Calu3 (cell line): ENCODE measurements at regions not wholly inside any gene's neighbourhood (a gene's known extent, or its start where the extent isn't known, plus 50 kb on each side); places are given as distances from the start of the nearest gene placed in this dataset.

Experiments used
- BruUV-seq: library from RNA; stranded (reverse); fragments of 400-500 nt; replicated peaks from 2 replicates; lab custom pipeline; 2021; lab: Mats Ljungman, UMichigan
- CTCF ChIA-PET: fragments of 300-600 bp; sonication (Branson Sonifier 250); formaldehyde crosslinking; loops from one replicate; lab custom pipeline; 2022; ENCODE audit warnings: antibody characterized with exemption; lab: Charles Lee
- DNase-seq: peaks from one replicate; pipeline ENCODE4 v3.0.0; 2022
- H3K27ac Mint-ChIP-seq: one replicate; pipeline ENCODE4 v1.8.0; 2022; ENCODE audit warnings: mixed read lengths; ENCODE audit not compliant: unreplicated experiment
- H3K27me3 Mint-ChIP-seq: one replicate; pipeline ENCODE4 v1.8.0; 2022; ENCODE audit warnings: mixed read lengths; ENCODE audit not compliant: unreplicated experiment
- H3K36me3 Mint-ChIP-seq: one replicate; pipeline ENCODE4 v1.8.0; 2022; ENCODE audit warnings: mild to moderate bottlenecking, moderate library complexity, mixed read lengths; ENCODE audit not compliant: insufficient read depth, unreplicated experiment
- H3K4me1 Mint-ChIP-seq: one replicate; pipeline ENCODE4 v1.8.0; 2022; ENCODE audit warnings: mild to moderate bottlenecking, low read depth, mixed read lengths; ENCODE audit not compliant: unreplicated experiment
- H3K4me3 Mint-ChIP-seq: one replicate; pipeline ENCODE4 v1.8.0; 2022; ENCODE audit warnings: mild to moderate bottlenecking, low read depth, moderate library complexity, mixed read lengths; ENCODE audit not compliant: unreplicated experiment
- H3K9me3 Mint-ChIP-seq: one replicate; pipeline ENCODE4 v1.8.0; 2022; ENCODE audit warnings: low read depth, mixed read lengths; ENCODE audit not compliant: unreplicated experiment
- intact Hi-C: fragments of 100-400 bp; cut with micrococcal nuclease; formaldehyde crosslinking; loops from one replicate; pipeline ENCODE4 v1.10.0; 2022; ENCODE audit not compliant: unreplicated experiment
- TF ChIP-seq, protein P1 (sequence below): fragments of 200-600 bp; IDR thresholded peaks from one replicate; pipeline ENCODE4 v1.8.0; 2022; ENCODE audit warnings: antibody characterized with exemption; ENCODE audit not compliant: unreplicated experiment

DNA sequence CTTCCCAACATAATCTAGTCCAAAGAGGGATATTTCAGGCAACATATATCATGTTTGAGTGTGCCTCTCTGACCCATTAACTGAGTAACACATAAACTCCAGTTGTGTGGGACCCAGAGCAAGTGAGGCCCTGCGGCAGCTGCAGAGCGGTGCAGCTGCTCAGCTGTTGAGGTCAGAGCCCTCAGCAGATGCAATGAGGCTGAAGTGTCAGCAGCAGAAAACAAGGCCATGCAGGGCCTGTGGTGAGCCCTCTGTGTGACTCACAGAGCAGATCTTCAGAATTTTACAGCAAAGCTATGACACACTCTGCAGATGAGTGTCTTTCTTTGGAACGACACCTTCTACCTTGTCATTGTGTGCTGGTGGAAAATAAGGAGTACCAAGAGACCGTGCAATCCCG is 168.5 kb downstream of the CBLN2 start:
- no peak overlapping the region for H3K4me3 Mint-ChIP-seq
- H3K36me3 Mint-ChIP-seq = no peaks in the 10 kb centered on the region
- no peak overlapping the region for H3K27ac Mint-ChIP-seq
- no peaks in the 10 kb centered on the region for H3K27me3 Mint-ChIP-seq
- TF ChIP-seq, protein P1, sequence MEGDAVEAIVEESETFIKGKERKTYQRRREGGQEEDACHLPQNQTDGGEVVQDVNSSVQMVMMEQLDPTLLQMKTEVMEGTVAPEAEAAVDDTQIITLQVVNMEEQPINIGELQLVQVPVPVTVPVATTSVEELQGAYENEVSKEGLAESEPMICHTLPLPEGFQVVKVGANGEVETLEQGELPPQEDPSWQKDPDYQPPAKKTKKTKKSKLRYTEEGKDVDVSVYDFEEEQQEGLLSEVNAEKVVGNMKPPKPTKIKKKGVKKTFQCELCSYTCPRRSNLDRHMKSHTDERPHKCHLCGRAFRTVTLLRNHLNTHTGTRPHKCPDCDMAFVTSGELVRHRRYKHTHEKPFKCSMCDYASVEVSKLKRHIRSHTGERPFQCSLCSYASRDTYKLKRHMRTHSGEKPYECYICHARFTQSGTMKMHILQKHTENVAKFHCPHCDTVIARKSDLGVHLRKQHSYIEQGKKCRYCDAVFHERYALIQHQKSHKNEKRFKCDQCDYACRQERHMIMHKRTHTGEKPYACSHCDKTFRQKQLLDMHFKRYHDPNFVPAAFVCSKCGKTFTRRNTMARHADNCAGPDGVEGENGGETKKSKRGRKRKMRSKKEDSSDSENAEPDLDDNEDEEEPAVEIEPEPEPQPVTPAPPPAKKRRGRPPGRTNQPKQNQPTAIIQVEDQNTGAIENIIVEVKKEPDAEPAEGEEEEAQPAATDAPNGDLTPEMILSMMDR = no peak
- H3K9me3 Mint-ChIP-seq = peaks cover 6% of the 10 kb centered on the region
- H3K4me1 Mint-ChIP-seq = no peaks in the 10 kb centered on the region
- CTCF ChIA-PET = no interaction called here
- no peak for DNase-seq
- no TSS peak for BruUV-seq
- intact Hi-C loops = no loop called here

DNA sequence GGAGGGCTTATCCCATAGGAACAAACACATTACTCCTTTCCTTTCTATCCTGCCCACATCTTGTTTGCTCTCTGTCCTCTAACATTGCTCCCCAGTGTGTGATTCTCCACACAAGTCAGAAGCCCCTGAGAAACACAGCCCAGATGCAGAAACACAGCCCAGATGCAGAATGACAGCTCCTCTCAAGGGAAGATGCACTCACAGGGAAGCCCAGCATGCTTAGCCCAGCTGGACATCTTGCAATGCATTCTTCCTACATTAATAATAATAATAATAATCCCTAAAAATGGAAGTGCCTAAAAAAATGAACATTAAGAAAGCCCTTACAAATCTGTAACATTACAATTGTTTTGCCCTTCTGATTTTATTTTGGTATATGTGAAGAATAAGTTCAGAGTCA is 172.1 kb downstream of the CBLN2 start:
- Mint-ChIP-seq H3K27me3 (no peaks in the 10 kb centered on the region), H3K9me3 (peaks cover 7% of the 10 kb centered on the region), H3K36me3 (no peaks in the 10 kb centered on the region), H3K4me1 (no peaks in the 10 kb centered on the region), H3K4me3 (no peak overlapping the region), H3K27ac (no peak overlapping the region)
- intact Hi-C loops = no loop called here
- BruUV-seq = no TSS peak
- no peak for DNase-seq
- TF ChIP-seq, protein P1 = no peak
- CTCF ChIA-PET = no interaction called here

DNA sequence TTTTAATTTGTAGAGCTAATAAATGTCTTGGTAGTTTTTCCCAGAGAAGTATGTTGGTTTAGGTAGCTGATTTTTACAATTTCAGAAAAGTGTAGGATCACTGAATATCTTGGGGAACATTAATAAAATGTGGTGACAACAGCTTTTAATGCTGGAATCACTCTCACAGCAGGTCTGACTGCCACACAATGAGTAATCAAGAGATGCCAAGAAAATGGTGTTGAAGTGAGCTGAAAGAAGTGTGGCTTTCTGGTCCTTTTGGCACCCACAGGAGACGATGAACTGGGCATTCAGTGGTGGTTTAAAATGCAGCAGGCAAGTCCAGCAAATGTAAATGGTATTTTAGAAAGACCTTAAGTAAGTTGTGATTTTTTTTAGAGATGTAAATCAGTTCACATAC is 175.8 kb downstream of the CBLN2 start:
- Mint-ChIP-seq H3K27me3 (no peaks in the 10 kb centered on the region), H3K9me3 (peaks cover 7% of the 10 kb centered on the region), H3K36me3 (no peaks in the 10 kb centered on the region), H3K4me3 (no peak overlapping the region), H3K27ac (no peak overlapping the region), H3K4me1 (no peaks in the 10 kb centered on the region)
- intact Hi-C loops = no loop called here
- CTCF ChIA-PET = no interaction called here
- TF ChIP-seq, protein P1 = no peak
- no peak for DNase-seq
- BruUV-seq = no TSS peak

DNA sequence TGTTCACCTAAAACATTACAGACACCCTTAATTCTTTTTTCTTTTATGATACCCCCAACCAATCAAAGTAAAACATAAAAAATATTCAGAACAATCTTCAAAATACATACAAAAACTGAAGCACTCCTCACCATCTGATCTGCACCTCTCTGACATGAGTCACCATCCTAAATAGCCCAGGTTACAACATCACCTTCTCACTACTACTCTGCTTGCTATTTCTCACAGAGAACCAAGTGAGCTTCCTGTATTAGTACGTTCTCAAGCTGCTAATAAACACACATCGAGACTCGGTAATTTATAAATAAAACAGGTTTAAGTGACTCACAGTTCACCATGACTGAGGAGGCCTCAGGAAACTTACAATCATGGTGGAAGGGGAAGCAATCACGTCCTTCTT is 183.5 kb downstream of the CBLN2 start:
- TF ChIP-seq, protein P1 = no peak
- CTCF ChIA-PET = no interaction called here
- H3K9me3 Mint-ChIP-seq = peaks cover 16% of the 10 kb centered on the region
- no peaks in the 10 kb centered on the region for H3K4me1 Mint-ChIP-seq
- H3K27me3 Mint-ChIP-seq = no peaks in the 10 kb centered on the region
- DNase-seq = no peak
- no peaks in the 10 kb centered on the region for H3K36me3 Mint-ChIP-seq
- intact Hi-C loops = no loop called here
- H3K4me3 Mint-ChIP-seq = no peak overlapping the region
- H3K27ac Mint-ChIP-seq = no peak overlapping the region
- no TSS peak for BruUV-seq
